AG04450 (cell line): ENCODE measurements at regions not wholly inside any gene's neighbourhood (a gene's known extent, or its start where the extent isn't known, plus 50 kb on each side); places are given as distances from the start of the nearest gene placed in this dataset.
"Not testable (repeated sequence)": the region's sequence is repeated elsewhere in the genome, so short reads cannot be mapped to it uniquely, and the experiment has no call there.

Experiments
- CTCF ChIA-PET: fragments of 300-600, 350-600 bp; formaldehyde crosslinking; extraction: SDS; loops from one replicate; lab custom pipeline; 2022; ENCODE audit warnings: antibody characterized with exemption, inconsistent platforms; lab: Charles Lee
- POLR2A ChIA-PET: fragments of 350-600 bp; formaldehyde crosslinking; extraction: SDS; loops from one replicate; lab custom pipeline; 2021; ENCODE audit warnings: antibody characterized with exemption, inconsistent platforms; lab: Yijun Ruan, JAX
- DNase-seq: peaks from one replicate; pipeline ENCODE4 v3.0.0-alpha.2; 2011; ENCODE audit warnings: low read depth, low spot score
- H3K27ac ChIP-seq: one replicate; pipeline ENCODE4 v1.5.1; 2012; ENCODE audit warnings: low read depth, low read length, control low read depth
- H3K27me3 ChIP-seq: one replicate; pipeline ENCODE4 v1.6.0; 2012; ENCODE audit warnings: low read length; ENCODE audit not compliant: control insufficient read depth, insufficient read depth
- H3K4me3 ChIP-seq: 2 replicates; pipeline ENCODE4 v1.5.1; 2011; ENCODE audit warnings: mild to moderate bottlenecking, low read depth, low read length, control low read depth
- H3K9me3 ChIP-seq: 2 replicates; pipeline ENCODE4 v1.5.1; 2012; ENCODE audit warnings: low read length; ENCODE audit not compliant: control insufficient read depth, insufficient read depth
- TF ChIP-seq, protein P1 (sequence below): IDR thresholded peaks from 2 replicates; pipeline ENCODE4 v1.5.1; 2011; ENCODE audit warnings: low read depth, low read length, control low read depth, inconsistent platforms

- Histone ChIP-seq H3K27me3 (no peaks in the 10 kb centered on the region), H3K27ac (no peak overlapping the region), H3K9me3 (no peaks in the 10 kb centered on the region), H3K4me3 (no peak overlapping the region)
- CTCF ChIA-PET: no interaction called here
- no peak for DNase-seq
- POLR2A ChIA-PET: interaction anchor here (0.6 kb wide), 1 partner anchor 64 kb away, joined by 5 read pairs; no protein-coding TSS in a partner anchor
- TF ChIP-seq, protein P1, sequence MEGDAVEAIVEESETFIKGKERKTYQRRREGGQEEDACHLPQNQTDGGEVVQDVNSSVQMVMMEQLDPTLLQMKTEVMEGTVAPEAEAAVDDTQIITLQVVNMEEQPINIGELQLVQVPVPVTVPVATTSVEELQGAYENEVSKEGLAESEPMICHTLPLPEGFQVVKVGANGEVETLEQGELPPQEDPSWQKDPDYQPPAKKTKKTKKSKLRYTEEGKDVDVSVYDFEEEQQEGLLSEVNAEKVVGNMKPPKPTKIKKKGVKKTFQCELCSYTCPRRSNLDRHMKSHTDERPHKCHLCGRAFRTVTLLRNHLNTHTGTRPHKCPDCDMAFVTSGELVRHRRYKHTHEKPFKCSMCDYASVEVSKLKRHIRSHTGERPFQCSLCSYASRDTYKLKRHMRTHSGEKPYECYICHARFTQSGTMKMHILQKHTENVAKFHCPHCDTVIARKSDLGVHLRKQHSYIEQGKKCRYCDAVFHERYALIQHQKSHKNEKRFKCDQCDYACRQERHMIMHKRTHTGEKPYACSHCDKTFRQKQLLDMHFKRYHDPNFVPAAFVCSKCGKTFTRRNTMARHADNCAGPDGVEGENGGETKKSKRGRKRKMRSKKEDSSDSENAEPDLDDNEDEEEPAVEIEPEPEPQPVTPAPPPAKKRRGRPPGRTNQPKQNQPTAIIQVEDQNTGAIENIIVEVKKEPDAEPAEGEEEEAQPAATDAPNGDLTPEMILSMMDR: no peak
Measured at GRCh38 chr6:134575221-134575620, 257.3 kb upstream of the SGK1 start.

- H3K27me3 ChIP-seq: no peaks in the 10 kb centered on the region
- ChIA-PET CTCF (interaction anchor here (0.6 to 1.2 kb wide), 2 partner anchors 23 to 294 kb away, joined by 4 to 5 read pairs; no protein-coding TSS in a partner anchor), POLR2A (interaction anchor here (0.6 kb wide), 1 partner anchor 65 kb away, joined by 5 read pairs; no protein-coding TSS in a partner anchor)
- TF ChIP-seq, protein P1: no peak
- H3K27ac ChIP-seq: no peak overlapping the region
- H3K9me3 ChIP-seq: no peaks in the 10 kb centered on the region
- no peak overlapping the region for H3K4me3 ChIP-seq
- DNase-seq: no peak
Measured at GRCh38 chr6:134574491-134574890, 256.6 kb upstream of the SGK1 start.

GRCh38 chr6:134569996-134570395 is 252.1 kb upstream of the SGK1 start:
- POLR2A ChIA-PET, CTCF ChIA-PET: not testable (repeated sequence)

DNA sequence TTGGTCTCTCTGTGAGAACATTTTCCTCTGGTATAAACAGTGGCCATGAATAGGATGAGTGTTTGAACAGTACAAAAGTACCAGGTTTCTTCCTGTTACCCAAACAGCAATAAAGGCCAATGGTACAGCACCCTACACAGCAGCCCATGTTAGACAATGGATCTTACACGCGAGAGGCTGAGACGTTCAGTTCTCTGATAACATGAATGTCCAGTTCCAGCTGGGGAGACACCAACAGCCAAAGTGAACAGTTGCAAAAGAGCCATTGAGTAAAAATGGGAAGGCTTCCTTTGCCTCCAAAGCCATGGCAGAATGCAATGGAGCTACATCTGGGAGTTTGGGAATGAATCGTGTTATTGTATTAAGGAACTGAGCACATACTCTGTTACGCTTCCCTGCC is 246.8 kb upstream of the SGK1 start:
- TF ChIP-seq, protein P1: no peak
- no peaks in the 10 kb centered on the region for H3K27me3 ChIP-seq
- ChIA-PET CTCF (no interaction called here), POLR2A (no interaction called here)
- no peak overlapping the region for H3K27ac ChIP-seq
- no peak for DNase-seq
- no peaks in the 10 kb centered on the region for H3K9me3 ChIP-seq
- H3K4me3 ChIP-seq: no peak overlapping the region

More at GRCh38 chr6:134569996-134570395, 252.1 kb upstream of the SGK1 start:
- not testable (repeated sequence) for DNase-seq, H3K9me3 ChIP-seq, H3K27me3 ChIP-seq, H3K27ac ChIP-seq, H3K4me3 ChIP-seq

DNA sequence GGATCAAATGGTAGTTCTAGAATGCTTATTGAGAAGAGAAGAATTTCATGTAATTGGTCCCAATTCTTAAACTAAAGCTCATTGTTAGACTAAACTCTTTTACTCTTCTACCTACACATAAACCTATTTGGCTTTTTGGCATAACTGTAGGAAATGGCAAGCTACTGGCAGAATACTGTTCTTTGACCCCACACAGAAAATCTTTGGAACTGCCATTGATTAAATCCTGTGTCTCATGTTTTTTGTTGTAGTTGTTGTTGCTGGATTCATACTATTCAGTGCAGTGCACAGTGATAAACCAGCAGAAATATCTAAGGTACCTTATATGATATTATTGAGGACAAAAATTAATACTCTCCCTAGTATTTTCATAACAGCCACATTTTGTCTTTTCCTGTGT is 242.1 kb upstream of the SGK1 start:
- TF ChIP-seq, protein P1: no peak
- no peak overlapping the region for H3K27ac ChIP-seq
- H3K27me3 ChIP-seq: no peaks in the 10 kb centered on the region
- H3K9me3 ChIP-seq: no peaks in the 10 kb centered on the region
- H3K4me3 ChIP-seq: no peak overlapping the region
- no peak for DNase-seq
- ChIA-PET CTCF (no interaction called here), POLR2A (no interaction called here)
